ENCODE measurements at regions not wholly inside any gene's neighbourhood (a gene's known extent, or its start where the extent isn't known, plus 50 kb on each side); places are given as distances from the start of the nearest gene placed in this dataset.

GRCh38 chr4:189823591-189823990 is 117.1 kb upstream of the FRG1 start:
- no peaks in the 10 kb centered on the region for H3K36me3 ChIP-seq (ENCODE audit: control insufficient read depth in 1 of 2, insufficient read depth in 2 of 2, low read depth in 1 of 2, low read length in 2 of 2)
- no peak overlapping the region for H2BK120ac ChIP-seq (ENCODE audit: low read depth, low read length)
- WGBS: 67% methylated on average over 1 of the region's 3 CpGs
- H3K27ac ChIP-seq (ENCODE audit: low read length, poor library complexity, severe bottlenecking): no peak overlapping the region
- H3K4me1 ChIP-seq (ENCODE audit: control insufficient read depth, insufficient read depth, low read depth, low read length): no peaks in the 10 kb centered on the region
- H3K79me1 ChIP-seq (replicated peaks; ENCODE audit: low read length, poor library complexity, severe bottlenecking): no peaks in the 10 kb centered on the region
- H3K23ac ChIP-seq (ENCODE audit: low read length in 2 of 2): no peak overlapping the region
- no peak overlapping the region for H2BK12ac ChIP-seq (ENCODE audit: low read length in 2 of 2)
- no peak overlapping the region for H3K4me3 ChIP-seq (ENCODE audit: insufficient read depth in 1 of 2, low read depth in 1 of 2, low read length in 2 of 2)
- H4K8ac ChIP-seq (ENCODE audit: low read length): no peak overlapping the region
- no peaks in the 10 kb centered on the region for H3K27me3 ChIP-seq (ENCODE audit: control insufficient read depth in 1 of 2, insufficient read depth in 1 of 2, low read length in 2 of 2)
- H2BK5ac ChIP-seq (ENCODE audit: low read depth, low read length, poor library complexity, severe bottlenecking): no peak overlapping the region
- no peak overlapping the region for H3K4me2 ChIP-seq (ENCODE audit: low read length, poor library complexity, severe bottlenecking)
- no peak overlapping the region for H2BK15ac ChIP-seq (ENCODE audit: low read depth, poor library complexity, severe bottlenecking)
- H2AFZ ChIP-seq (ENCODE audit: low read depth, low read length): no peak overlapping the region
- no peak overlapping the region for H3K18ac ChIP-seq (ENCODE audit: low read depth in 1 of 2, low read length in 2 of 2)
- no peaks in the 10 kb centered on the region for H3K9me3 ChIP-seq (ENCODE audit: control insufficient read depth, low read length)
- no peak for DNase-seq
- H3K4ac ChIP-seq (ENCODE audit: low read depth in 1 of 2, low read length in 2 of 2): no peak overlapping the region
- no peak overlapping the region for H3K9ac ChIP-seq (ENCODE audit: low read length)
- no peak overlapping the region for H2AK5ac ChIP-seq (ENCODE audit: low read length, severe bottlenecking)
- H4K91ac ChIP-seq (ENCODE audit: low read length): no peak overlapping the region
- H3K14ac ChIP-seq (ENCODE audit: low read length in 2 of 2): no peak overlapping the region

- H3K27me3 ChIP-seq (ENCODE audit: control insufficient read depth in 1 of 2, insufficient read depth in 1 of 2, low read length in 2 of 2): no peaks in the 10 kb centered on the region
- H3K36me3 ChIP-seq (ENCODE audit: control insufficient read depth in 1 of 2, insufficient read depth in 2 of 2, low read depth in 1 of 2, low read length in 2 of 2): no peaks in the 10 kb centered on the region
- H3K4me1 ChIP-seq (ENCODE audit: control insufficient read depth, insufficient read depth, low read depth, low read length): no peaks in the 10 kb centered on the region
- H3K14ac ChIP-seq (ENCODE audit: low read length in 2 of 2): no peak overlapping the region
- no peak overlapping the region for H3K18ac ChIP-seq (ENCODE audit: low read depth in 1 of 2, low read length in 2 of 2)
- H2AK5ac ChIP-seq (ENCODE audit: low read length, severe bottlenecking): no peak overlapping the region
- H3K9ac ChIP-seq (ENCODE audit: low read length): no peak overlapping the region
- WGBS: 84% methylated on average over 4 of the region's 4 CpGs
- H2BK15ac ChIP-seq (ENCODE audit: low read depth, poor library complexity, severe bottlenecking): no peak overlapping the region
- no peak overlapping the region for H3K4ac ChIP-seq (ENCODE audit: low read depth in 1 of 2, low read length in 2 of 2)
- no peak overlapping the region for H4K8ac ChIP-seq (ENCODE audit: low read length)
- no peaks in the 10 kb centered on the region for H3K79me1 ChIP-seq (replicated peaks; ENCODE audit: low read length, poor library complexity, severe bottlenecking)
- H2BK120ac ChIP-seq (ENCODE audit: low read depth, low read length): no peak overlapping the region
- no peak overlapping the region for H2BK5ac ChIP-seq (ENCODE audit: low read depth, low read length, poor library complexity, severe bottlenecking)
- no peak for DNase-seq
- no peak overlapping the region for H3K27ac ChIP-seq (ENCODE audit: low read length, poor library complexity, severe bottlenecking)
- no peak overlapping the region for H4K91ac ChIP-seq (ENCODE audit: low read length)
- no peaks in the 10 kb centered on the region for H3K9me3 ChIP-seq (ENCODE audit: control insufficient read depth, low read length)
- no peak overlapping the region for H3K23ac ChIP-seq (ENCODE audit: low read length in 2 of 2)
- H2AFZ ChIP-seq (ENCODE audit: low read depth, low read length): no peak overlapping the region
- H2BK12ac ChIP-seq (ENCODE audit: low read length in 2 of 2): no peak overlapping the region
- no peak overlapping the region for H3K4me3 ChIP-seq (ENCODE audit: insufficient read depth in 1 of 2, low read depth in 1 of 2, low read length in 2 of 2)
- no peak overlapping the region for H3K4me2 ChIP-seq (ENCODE audit: low read length, poor library complexity, severe bottlenecking)
These were observed 115.2 kb upstream of the FRG1 start for GRCh38 chr4:189825466-189825865.

GRCh38 chr4:189826657-189827056 is 114.0 kb upstream of the FRG1 start:
- Histone ChIP-seq H3K27ac (ENCODE audit: low read length, poor library complexity, severe bottlenecking) (no peak overlapping the region), H2AK5ac (ENCODE audit: low read length, severe bottlenecking) (no peak overlapping the region), H3K79me1 (replicated peaks; ENCODE audit: low read length, poor library complexity, severe bottlenecking) (no peaks in the 10 kb centered on the region), H3K4me1 (ENCODE audit: control insufficient read depth, insufficient read depth, low read depth, low read length) (no peaks in the 10 kb centered on the region), H2BK12ac (ENCODE audit: low read length in 2 of 2) (no peak overlapping the region), H3K14ac (ENCODE audit: low read length in 2 of 2) (no peak overlapping the region), H3K36me3 (ENCODE audit: control insufficient read depth in 1 of 2, insufficient read depth in 2 of 2, low read depth in 1 of 2, low read length in 2 of 2) (no peaks in the 10 kb centered on the region), H4K8ac (ENCODE audit: low read length) (no peak overlapping the region), H3K4ac (ENCODE audit: low read depth in 1 of 2, low read length in 2 of 2) (no peak overlapping the region), H2BK15ac (ENCODE audit: low read depth, poor library complexity, severe bottlenecking) (no peak overlapping the region), H3K27me3 (ENCODE audit: control insufficient read depth in 1 of 2, insufficient read depth in 1 of 2, low read length in 2 of 2) (no peaks in the 10 kb centered on the region), H3K23ac (ENCODE audit: low read length in 2 of 2) (no peak overlapping the region), H2BK120ac (ENCODE audit: low read depth, low read length) (no peak overlapping the region), H3K4me2 (ENCODE audit: low read length, poor library complexity, severe bottlenecking) (no peak overlapping the region), H3K18ac (ENCODE audit: low read depth in 1 of 2, low read length in 2 of 2) (no peak overlapping the region), H3K9ac (ENCODE audit: low read length) (no peak overlapping the region), H2BK5ac (ENCODE audit: low read depth, low read length, poor library complexity, severe bottlenecking) (no peak overlapping the region), H3K9me3 (ENCODE audit: control insufficient read depth, low read length) (no peaks in the 10 kb centered on the region), H3K4me3 (ENCODE audit: insufficient read depth in 1 of 2, low read depth in 1 of 2, low read length in 2 of 2) (no peak overlapping the region), H4K91ac (ENCODE audit: low read length) (no peak overlapping the region), H2AFZ (ENCODE audit: low read depth, low read length) (no peak overlapping the region)
- WGBS: 45% methylated on average over 4 of the region's 4 CpGs
- no peak for DNase-seq

GRCh38 chr4:189828081-189828697 is 112.5 kb upstream of the FRG1 start:
- H2BK5ac ChIP-seq (ENCODE audit: low read depth, low read length, poor library complexity, severe bottlenecking): no peak overlapping the region
- H2BK15ac ChIP-seq (ENCODE audit: low read depth, poor library complexity, severe bottlenecking): no peak overlapping the region
- H3K14ac ChIP-seq (ENCODE audit: low read length in 2 of 2): no peak overlapping the region
- H3K36me3 ChIP-seq (ENCODE audit: control insufficient read depth in 1 of 2, insufficient read depth in 2 of 2, low read depth in 1 of 2, low read length in 2 of 2): no peaks in the 10 kb centered on the region
- H3K4me2 ChIP-seq (ENCODE audit: low read length, poor library complexity, severe bottlenecking): no peak overlapping the region
- 58% methylated on average over 7 of the region's 7 CpGs for WGBS
- no peaks in the 10 kb centered on the region for H3K4me1 ChIP-seq (ENCODE audit: control insufficient read depth, insufficient read depth, low read depth, low read length)
- H3K4ac ChIP-seq (ENCODE audit: low read depth in 1 of 2, low read length in 2 of 2): no peak overlapping the region
- no peak overlapping the region for H4K91ac ChIP-seq (ENCODE audit: low read length)
- H2BK120ac ChIP-seq (ENCODE audit: low read depth, low read length): no peak overlapping the region
- H2BK12ac ChIP-seq (ENCODE audit: low read length in 2 of 2): no peak overlapping the region
- DNase-seq: no peak
- no peak overlapping the region for H2AK5ac ChIP-seq (ENCODE audit: low read length, severe bottlenecking)
- H3K4me3 ChIP-seq (ENCODE audit: insufficient read depth in 1 of 2, low read depth in 1 of 2, low read length in 2 of 2): no peak overlapping the region
- no peak overlapping the region for H3K9ac ChIP-seq (ENCODE audit: low read length)
- H4K8ac ChIP-seq (ENCODE audit: low read length): no peak overlapping the region
- no peak overlapping the region for H3K18ac ChIP-seq (ENCODE audit: low read depth in 1 of 2, low read length in 2 of 2)
- H2AFZ ChIP-seq (ENCODE audit: low read depth, low read length): no peak overlapping the region
- no peak overlapping the region for H3K23ac ChIP-seq (ENCODE audit: low read length in 2 of 2)
- H3K27ac ChIP-seq (ENCODE audit: low read length, poor library complexity, severe bottlenecking): no peak overlapping the region
- H3K79me1 ChIP-seq (replicated peaks; ENCODE audit: low read length, poor library complexity, severe bottlenecking): no peaks in the 10 kb centered on the region
- no peaks in the 10 kb centered on the region for H3K27me3 ChIP-seq (ENCODE audit: control insufficient read depth in 1 of 2, insufficient read depth in 1 of 2, low read length in 2 of 2)
- peaks cover 2% of the 10 kb centered on the region for H3K9me3 ChIP-seq (ENCODE audit: control insufficient read depth, low read length)
